ENCODE measurements at regions not wholly inside any gene's neighbourhood (a gene's known extent, or its start where the extent isn't known, plus 50 kb on each side); places are given as distances from the start of the nearest gene placed in this dataset.
"Not testable (repeated sequence)": the region's sequence is repeated elsewhere in the genome, so short reads cannot be mapped to it uniquely, and the experiment has no call there.

DNA sequence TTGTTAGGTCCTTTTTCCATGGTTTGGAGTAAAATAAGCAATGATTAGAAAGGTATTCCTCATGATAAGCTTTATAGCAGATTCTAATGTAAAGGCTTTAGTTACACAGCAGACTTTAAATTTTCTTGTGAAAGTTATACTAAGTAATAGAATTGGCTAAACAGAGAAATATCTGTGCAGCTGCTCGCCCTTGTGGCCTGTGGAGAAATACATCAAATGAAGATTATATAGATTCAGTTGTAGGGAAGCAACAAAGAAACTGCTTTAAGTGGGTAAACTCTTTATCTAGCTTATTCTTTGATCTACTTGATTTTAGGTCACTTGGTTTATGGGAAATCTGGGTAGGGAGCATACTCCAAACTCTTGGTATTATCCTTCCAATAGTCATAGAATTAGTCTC, 1269.7 kb upstream of the SPRY2 start:
- no peak for DNase-seq

DNA sequence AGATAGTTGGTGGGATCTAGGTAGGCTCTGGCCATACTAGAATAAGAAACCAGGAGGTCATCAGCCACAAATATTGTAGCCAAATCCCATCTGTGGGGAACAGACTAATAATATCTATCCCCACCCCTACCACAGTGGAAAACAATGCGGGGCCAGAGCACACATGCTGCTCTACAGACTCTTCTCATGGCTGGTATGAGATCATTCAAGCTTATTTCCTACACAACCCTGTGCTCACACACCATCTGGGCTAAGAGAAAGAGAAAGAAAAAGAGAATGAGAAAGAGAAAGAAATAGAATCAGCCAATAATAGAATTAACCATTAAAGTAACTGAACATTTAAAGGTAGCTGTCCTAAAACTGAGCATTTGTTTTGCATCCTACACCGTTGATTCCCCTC, 1268.4 kb upstream of the SPRY2 start:
- no peak for DNase-seq

DNA sequence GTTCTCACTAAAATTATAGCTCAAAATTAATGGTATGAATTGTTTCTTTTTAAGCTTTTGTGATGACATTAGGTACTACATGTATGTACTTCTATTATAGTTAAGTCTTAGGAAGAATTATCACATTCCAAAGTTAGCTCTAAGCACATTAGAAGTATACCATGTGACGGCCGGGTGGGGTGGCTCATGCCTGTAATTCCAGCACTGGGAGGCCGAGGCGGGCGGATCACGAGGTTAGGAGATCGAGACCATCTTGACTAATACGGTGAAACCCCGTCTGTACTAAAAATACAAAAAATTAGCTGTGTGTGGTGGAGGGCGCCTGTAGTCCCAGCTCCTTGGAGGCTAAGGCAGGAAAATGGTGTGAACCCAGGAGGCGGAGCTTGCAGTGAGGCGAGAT, 1265.1 kb upstream of the SPRY2 start:
- DNase-seq: no peak

DNA sequence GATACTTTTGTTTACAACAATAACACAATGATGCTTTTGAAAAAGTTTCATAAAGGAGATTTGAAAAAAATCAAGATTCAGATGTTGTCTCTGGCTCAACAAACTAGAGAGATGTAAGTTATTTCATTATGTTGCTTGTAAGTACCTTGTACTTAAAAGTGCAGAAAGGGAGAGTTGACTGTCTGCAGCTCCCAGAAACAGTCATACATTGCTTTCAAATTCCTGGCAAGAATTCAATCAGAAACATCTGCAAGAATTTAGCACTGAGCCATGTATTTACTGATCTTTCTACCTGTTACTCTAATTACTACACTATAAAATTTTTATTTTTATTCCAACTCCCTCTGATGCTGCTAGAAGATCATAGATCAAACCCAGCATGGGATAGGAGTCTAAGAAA, 1261.3 kb upstream of the SPRY2 start:
- no peak for DNase-seq

DNA sequence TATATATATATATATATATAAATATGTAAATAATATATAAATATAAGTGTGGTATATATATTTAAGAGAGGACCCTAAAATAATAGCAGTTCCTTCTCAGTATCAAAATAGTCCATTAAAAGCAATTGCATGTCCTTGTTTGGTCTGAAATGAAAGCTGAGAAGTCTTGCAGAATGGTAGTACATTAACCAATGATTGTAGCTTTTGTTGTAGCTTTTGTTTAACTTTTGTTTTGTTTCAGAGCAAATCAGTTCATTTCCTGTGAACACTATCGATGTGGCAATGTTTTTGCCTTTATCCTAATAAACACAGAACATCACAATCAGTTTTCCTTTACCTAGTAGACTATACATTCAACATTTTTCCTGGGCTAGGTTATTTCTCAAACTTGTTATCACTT, 1256.2 kb upstream of the SPRY2 start:
- DNase-seq: no peak

DNA sequence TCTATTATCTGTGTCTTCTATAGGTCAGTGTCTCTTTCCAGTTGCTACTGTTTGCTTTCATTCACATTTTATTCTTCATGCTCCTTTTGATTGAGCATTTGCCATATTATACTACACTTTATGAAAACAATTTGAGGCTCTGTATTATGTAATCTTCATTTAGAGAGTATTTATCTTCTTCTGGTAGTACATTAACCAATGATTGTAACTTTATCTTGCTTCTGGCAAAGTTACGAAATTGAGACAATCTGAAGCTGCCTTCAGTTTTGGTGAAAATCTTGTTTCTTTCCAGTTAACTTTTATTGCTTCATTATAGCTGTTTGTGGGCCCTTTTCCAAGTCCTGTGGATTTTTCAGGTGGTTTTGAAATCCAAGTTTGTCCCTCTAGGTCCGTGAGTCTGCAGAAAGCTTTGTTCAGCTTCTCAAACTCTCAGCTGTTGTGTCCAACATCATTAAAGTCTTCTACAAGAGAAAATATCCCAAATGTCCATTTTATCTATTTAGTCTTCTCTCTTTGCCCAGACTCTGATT, 1255.4 kb upstream of the SPRY2 start:
- DNase-seq: no peak

DNA sequence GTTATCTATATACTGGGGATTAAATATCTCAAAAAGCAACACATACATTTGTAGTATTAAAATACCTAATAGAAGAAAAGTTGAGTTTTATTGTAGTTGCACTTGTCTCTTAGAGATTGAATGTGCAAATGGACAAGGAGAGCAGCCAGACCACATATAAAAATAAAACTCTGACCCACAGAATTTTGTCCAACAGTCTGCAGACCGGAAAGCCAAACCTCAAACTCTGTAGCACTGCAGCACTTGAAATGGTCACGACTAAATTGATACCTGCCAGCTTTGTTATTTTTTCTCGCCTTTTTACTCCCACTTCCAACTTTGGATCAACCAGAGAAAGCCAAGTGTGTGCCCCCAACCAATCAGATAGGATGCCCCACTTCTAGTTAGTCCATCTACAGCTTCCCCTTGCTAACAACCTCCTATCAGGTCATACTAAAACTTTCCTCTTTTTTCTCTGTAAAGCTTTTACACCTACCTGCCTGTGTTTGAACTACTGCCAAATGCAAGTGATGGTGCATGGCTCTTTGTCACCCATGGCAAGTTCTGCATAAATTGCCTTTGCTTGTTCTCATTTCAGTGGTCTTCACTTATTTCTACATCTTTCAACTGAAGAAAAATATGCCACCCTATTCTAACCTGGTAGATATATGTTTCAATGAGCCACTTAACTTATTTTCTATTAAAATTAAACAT, 1250.7 kb upstream of the SPRY2 start:
- DNase-seq: no peak

DNA sequence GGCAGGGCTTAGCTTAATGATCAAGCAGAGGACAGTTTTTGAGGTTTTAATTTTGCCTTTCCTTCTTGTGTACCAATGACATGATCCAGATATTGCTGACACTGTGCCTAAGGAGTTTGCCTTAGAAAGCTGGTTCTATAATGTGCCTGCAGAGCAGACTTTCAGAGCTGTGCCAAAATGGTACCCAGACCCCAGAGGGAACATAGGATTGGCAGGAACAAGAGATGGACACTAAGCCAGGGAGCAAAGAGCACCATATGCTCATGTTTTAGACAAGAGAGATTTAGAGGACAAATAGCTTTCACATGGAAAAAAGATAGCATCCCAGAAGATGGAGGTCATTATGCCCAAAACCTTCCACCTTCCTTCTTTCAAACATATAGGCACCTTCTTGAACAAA, 1241.5 kb upstream of the SPRY2 start:
- no peak for DNase-seq

DNA sequence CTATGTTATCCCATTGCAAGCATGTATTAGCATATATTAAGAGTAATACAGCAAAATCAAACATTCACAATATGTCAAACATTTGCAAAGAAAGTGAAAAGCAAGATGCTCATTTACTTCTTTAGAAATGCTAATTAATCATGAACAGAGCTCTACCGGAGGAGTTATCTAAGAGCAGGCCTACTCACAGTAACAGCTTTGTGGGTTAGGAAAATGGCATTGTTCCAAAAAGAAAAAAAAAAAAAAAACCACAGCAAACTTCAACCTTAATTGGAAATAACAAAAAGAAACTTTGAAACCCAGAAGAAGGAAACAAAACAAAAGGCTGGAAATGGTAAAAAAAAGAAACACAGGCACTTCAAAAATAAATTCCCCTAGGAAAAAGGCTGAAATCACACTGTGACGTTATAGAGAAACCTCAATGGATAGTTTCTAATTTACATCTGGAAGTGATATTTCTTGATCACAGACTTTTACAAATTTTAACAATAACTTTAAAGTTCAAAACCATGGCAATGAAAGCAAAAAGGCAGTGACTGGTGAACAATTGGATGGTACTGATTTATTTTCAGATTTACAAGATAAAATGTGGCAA, 1236.8 kb upstream of the SPRY2 start:
- DNase-seq: no peak

DNA sequence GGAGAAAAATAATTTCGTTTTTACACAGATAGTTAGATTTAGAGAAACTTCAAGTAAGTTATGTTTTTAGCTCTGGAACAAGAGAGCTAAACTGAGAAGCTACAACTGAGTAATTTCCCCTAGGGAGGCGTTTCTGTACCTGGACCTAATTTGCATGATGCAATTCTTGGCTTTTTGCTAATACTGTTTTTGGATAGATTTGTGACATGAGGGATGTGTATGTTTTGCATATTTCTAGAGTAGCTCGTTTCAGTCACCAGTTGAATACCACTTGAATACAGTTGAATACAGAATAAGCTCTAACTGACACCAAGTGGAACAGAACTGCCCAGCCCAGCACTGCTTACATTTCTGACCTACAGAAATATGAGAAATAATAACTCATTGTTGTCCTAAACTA, 1227.9 kb upstream of the SPRY2 start:
- DNase-seq: peak; percentile 3

DNA sequence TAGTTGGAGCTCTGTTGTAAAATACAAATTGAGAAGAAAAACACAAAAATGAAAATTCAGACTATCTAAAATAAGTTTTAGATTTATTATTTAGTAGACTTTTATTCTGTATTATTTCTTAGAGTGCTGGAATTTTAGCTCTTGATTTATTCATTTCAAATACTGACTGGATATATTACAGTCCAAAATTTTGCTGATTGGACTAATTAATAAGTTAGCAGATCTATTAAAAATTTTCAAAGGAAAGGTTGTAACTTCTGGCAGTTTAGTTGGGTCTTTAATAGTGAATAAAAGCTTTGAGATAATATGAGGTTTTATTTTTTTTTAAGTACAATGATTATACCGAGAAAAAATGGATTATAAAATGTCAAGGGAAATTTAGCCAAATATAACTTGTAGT, 1224.9 kb upstream of the SPRY2 start:
- no peak for DNase-seq

DNA sequence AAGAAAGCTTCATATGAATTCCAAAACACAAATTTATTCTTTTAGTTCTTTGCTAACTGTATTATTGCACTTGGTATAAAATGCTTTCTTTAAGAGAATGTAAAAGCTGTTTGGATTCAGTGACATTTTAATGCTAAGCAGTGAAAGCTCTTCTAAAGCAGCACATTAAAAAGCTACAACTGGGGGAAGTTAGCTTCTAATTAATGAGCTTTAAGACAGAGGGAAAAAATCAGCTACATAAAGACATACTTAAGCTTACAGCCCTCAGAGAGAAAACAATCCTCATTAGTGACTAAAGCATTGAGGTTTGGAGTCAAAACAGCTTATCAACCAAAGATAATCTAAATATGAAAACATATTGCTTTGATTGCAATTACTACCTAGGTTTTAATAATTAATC, 1222.2 kb upstream of the SPRY2 start:
- DNase-seq: no peak

DNA sequence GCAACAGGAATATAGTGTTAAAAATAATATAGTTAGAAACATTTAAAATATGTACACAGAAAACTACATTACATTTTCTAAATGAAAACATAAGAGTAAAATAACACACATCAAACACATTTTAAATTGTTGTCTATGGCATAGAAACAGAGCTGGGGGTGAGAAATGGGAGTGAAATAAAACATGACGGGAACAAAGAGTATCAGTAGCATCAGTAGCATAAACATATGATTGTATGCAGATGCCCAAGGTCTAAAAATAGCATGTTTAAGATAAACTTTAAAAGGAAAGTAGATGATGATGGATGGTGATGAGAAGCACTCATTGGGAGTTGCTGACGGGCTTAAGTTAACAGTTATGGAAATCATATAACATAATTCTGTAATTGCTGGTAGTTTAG, 1221.7 kb upstream of the SPRY2 start:
- DNase-seq: no peak

DNA sequence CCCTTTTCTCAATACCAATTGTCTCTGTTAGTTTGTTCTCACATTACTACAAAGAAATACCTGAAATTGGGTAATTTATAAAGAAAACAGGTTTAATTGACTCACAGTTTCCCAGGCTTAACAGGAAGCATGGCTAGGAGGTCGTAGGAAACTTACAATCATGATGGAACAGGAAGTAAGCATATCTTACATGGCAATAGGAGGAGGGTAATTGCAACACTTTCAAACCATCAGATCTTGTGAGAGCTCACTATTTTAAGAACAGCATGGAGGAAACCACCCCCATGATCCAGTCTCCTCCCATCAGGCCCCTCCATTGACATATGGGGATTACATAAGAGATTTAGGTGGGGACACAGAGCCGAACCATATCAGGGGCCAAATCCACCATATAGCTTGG, 1210.1 kb upstream of the SPRY2 start:
- DNase-seq: no peak

DNA sequence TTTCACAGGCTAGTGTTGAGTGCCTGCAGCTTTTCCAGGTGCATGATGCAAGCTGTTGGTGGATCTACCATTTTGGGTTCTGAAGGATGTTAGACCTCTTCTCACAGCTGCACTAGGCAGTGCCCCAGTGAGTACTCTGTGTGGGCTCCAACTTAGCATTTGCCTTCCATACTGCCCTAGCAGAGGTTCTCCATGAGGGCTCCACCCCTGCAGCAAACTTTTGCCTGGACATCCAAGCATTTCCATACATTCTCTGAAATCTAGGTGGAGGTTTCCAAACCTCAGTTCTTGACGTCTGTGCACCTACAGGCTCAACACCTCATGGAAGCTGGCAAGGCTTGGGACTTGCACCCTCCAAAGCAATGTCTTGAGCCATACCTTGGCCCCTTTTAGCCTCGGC, 1205.4 kb upstream of the SPRY2 start:
- DNase-seq: not testable (repeated sequence)

DNA sequence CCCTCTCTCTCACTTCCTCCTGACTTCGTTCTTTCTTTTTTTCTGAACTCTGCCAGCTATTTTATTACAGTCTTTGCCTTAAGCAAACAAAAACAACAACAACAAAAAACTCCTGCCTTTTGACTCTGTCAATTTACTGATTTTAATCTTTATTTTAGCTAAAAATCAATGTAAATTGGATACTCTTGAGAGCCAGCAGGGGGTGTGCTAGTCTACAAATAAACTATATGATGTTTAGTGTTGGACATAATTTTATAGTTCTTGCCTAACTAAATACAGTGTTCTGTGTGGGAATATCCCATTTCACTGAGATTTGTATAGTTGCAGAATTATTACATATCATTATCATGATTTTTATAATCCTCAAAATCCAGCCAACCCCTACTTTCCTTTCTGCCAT, 1199.9 kb upstream of the SPRY2 start:
- DNase-seq: peak; percentile 2

DNA sequence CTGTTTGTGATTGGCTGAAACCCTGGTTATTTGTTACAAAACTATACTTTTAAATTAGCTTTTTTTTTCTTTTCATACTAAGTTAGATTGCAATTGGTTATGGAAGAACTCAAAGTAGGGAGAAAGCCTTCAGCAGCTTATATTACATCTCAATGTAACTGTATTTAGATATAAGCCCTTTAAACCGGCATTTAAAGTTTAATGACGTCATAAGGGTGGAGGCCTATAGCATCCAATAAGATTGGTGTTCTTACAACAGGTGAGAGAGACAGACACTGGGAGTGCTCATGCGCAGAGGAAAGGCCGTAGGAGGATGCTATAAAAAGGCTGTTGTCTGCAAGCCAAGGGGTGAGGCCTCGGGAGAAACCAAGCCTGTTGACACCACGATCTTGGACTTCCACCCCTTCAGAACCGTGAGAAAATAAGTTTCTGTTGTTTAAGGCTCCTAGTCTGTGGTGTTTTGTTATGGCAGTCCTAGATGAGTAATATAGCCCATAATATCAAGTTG, 1198.8 kb upstream of the SPRY2 start:
- DNase-seq: no peak

DNA sequence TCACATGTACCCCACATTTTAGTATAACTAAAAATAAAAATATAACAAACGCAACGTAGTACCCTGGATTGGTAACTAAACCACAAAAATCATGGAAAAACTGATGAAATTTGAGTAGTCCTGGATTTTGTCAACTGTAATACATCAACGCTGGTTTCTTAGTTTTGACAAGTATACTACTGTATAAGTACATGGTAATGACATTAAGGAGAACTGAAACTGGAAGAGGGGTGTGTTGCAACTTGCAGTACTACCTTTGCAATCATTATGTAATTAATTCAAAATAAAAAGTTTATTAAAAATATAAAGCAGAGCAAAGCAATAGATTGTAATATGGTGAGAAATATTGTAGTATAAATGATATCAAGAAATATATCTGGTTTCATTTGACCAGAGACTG, 1158.0 kb upstream of the SPRY2 start:
- no peak for DNase-seq

DNA sequence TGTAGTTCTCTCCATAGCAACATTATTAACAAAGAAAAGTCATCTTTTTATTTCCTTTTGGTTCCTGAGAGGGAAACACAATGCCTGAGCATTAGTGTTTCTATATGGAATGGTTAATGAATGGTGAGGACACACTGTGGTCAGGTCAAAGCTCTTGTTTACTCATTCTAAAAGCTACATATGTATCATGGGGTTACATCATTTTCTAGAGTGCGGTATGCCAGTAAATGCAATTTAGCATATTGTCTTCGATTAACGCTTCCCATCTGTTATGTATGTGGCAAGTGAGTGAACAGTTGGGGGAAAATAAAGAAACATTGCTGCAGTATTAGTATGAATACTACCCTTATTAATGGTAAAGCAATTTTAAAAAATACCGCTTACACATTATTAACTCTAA, 1152.2 kb upstream of the SPRY2 start:
- no peak for DNase-seq

DNA sequence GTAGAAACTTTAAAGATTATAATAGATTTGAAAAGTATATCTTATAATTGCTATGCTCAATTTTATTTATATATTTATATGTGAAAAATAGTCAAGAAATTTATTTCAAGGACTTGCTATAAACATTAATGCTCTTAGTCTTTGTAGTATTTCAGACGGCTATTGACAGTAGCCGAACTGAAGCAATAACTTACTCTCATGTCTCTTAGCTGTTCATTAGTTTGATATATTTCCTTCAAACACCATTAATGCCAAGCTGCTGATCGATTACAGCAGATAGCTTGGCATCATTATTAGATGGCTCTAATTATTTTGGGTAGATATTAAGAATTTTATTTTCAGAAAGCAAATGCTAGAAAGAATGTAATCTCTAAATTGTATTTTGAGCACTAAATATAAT, 1151.5 kb upstream of the SPRY2 start:
- DNase-seq: no peak

DNA sequence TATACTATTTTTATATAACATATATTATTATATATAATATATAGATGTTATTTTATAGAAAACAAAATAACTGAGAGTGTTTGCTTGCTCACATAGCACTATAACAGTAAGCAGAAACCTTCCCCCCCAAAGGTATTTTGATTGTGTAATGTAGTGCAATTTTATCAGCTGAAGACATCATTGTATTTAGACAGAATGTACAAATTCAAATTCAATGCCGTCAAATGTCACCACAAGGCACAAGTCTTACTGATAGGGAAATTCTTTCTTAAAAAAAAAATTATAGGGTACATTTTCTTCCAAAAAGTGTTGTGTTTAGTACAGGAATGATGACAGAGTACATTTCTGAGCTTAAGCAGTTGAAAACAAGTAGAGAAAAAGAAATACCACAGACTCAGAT, 1147.1 kb upstream of the SPRY2 start:
- no peak for DNase-seq

DNA sequence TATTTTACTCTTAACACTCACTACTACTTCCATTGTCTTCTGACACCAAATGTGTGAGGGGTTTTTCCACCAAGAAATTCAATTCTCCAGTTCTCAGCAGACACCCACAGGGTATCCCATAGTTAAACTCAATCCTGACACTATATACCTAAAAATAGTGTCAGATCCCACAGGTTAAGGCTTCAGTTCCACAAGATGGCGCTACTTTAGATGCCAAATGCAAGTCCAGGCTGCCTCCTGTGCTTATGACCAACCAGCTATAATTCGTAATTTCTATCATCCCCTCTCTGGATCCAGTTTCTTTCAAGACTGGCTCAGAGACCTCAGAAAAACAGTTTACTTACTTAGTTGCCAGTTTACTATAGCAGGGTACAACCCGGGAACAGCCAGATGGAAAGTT, 1146.2 kb upstream of the SPRY2 start:
- no peak for DNase-seq

DNA sequence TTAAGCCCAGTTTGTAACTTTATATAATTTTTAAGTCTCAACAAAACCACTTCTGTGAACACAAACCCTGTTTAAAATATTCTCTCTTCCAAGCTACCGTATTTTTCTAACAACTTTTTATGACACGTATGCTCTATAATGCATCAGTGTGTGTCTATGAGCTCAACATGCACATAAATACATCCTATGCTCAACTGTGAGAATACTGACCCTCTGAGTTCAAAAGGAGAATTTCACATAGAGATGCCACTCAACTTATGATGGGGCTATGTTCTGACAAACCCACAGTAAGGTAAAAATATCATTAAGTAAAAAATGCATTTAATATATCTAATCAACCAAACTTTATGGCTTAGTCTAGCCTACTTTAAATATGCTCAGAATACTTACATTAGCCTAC, 1139.7 kb upstream of the SPRY2 start:
- no peak for DNase-seq

DNA sequence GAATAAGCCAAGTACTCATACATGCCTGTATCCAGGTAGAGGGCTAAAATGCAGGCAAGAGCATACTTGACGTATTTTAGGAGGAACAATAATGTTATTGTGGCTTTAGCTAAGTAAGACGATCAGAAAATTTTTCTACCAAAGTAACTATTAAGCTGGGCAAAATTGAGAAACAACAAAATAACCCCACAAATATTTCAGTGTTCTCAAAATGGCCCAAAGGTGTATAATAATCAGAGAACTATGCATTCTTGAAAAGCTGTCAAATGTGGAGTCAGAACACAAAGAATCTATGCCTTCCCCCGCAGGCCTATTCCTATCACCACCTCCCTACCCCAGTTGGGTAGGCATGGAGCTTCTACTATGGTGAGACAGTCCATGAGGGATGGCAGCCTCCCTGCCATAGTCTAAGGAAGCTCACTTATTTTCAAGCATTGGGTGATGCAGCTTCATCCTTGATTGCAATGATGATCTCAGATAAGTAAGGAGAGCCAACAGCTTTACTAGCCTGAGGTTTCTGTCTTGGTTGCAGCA, 1132.5 kb upstream of the SPRY2 start:
- no peak for DNase-seq

Measured in hindlimb muscle (tissue), 1 donor.